ENCODE measurements at regions not wholly inside any gene's neighbourhood (a gene's known extent, or its start where the extent isn't known, plus 50 kb on each side); places are given as distances from the start of the nearest gene placed in this dataset.

GRCh38 chr14:55979781-55980180 is 138.4 kb upstream of the PELI2 start:
- TF ChIP-seq POLR2A (IDR thresholded peaks at IDR 0.05), result no peak
- TF ChIP-seq CTCF (IDR thresholded peaks at IDR 0.05), result no peak

All from adrenal gland (tissue), 5 donors.